T follicular helper cell (primary cell): ENCODE measurements at regions not wholly inside any gene's neighbourhood (a gene's known extent, or its start where the extent isn't known, plus 50 kb on each side); places are given as distances from the start of the nearest gene placed in this dataset.

Experiments
- DNase-seq: peaks from one replicate; pipeline ENCODE4 v3.0.0-alpha.2; 2020; ENCODE audit warnings: low read depth

DNA sequence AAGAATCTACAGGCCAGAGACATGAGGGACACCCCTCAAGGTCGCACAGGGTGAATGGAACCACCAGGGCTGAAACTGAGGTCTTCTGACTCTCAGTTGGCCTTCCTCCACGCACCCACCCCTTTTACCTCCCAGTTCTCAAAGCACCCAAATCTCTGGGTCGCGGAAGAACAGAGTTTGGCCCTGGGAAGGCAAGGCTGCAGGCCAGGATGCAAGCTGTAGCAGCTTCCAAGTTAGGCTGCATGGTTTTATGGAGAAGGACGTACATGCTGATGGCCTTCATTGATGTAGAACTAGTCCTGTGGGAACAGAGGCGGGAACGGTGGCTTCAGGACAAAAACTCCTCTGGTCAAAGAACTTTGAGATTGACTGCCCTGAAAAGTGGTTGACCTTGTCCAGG, 143.5 kb upstream of the B3GAT1 start:
- DNase-seq = no peak

DNA sequence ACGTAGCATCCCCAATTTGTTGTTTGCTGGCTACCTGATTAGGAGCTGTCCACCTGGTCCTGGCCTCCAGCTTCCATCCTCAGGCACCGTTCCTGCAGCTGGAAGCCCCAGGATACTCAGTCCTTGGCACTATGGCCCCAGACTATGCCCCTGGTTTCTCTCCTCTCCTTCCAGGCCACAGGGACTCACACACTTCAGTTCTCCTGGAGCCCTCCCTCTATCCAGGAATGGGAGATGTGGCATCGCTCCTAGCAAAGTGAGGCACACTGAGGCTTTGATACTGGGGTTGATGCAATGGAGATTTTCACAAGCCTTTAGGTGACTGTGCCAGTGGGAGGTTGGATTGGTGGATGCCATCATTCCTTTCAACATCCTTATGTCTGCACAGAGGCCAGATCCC, 142.8 kb upstream of the B3GAT1 start:
- DNase-seq = no peak

GRCh38 chr11:134554106-134554505, 142.1 kb upstream of the B3GAT1 start:
- no peak for DNase-seq

- DNase-seq = no peak
Observed at GRCh38 chr11:134552749-134553148, 140.7 kb upstream of the B3GAT1 start.

DNA sequence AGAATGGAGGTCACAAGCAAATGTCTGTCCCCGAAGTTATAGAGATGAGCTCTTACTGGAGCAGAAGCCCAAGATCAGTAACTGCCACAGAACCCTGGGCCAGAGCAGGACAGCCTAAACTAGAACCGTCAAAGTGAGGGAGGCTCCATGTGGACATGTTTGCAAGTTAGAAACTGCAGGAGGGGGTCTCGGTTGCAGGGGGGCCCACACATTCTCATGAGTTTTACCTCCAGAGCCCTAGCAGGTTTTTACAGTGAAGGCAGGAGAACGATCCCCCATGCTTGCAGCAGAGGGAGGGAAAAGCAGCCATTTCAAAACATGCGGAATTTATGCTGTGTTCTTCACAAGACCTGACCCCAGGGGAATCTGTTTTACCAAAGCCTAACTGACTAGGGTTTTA, 133.5 kb upstream of the B3GAT1 start:
- no peak for DNase-seq

DNA sequence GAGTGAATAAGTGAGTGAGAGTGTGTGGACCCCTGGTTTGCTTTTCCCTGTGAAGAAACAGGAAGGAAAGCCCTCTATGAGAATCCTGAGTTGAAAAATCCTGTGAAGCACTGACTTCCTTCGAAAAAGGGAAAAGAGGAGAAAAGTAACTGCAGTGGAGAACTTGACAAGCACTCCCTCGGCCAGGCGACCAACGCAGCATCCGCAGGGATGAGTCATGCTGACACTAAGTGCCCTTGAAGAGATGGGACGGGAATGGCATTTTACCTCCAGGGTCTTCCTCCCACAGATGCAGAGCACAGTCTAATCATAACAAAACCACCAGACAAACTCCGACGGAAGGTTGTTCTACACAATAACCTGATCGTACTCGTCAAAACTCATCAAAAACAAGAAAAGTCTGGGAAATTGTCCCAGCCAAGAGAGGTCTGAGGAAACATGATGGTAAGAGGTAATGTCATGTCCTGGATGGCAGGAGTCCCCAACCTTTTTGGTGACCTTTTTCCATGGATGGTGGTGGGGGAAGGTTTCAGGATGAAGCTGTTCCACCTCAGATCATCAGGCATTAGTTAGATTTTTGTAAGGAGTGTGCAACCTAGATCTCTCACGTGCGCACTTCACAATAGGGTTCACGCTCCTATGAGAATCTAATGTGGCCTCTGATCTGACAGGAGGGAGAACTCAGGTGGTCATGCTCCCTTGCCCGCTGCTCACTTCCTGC, 132.2 kb upstream of the B3GAT1 start:
- no peak for DNase-seq

DNA sequence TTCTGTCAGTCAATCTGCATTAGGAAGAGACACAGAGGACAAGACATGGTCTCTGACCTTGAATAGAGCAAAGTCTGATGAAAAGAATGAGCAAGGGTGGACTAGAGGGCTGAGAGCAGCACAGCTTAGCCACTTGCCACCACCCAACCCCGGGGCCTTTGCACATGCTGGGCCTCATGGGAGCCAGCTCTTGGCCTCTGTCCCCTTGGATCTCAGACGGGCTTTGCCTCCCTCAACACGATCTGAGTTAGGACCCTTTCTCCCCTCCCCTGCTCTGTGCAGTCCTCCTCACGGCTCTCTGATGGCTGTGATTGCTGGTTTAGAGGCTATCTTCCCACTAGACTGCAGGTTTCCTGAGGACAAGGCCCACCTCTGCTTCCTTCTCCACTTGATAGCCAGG, 131.6 kb upstream of the B3GAT1 start:
- DNase-seq = no peak

- DNase-seq = no peak
Observed at GRCh38 chr11:134543241-134543640, 131.2 kb upstream of the B3GAT1 start.

DNA sequence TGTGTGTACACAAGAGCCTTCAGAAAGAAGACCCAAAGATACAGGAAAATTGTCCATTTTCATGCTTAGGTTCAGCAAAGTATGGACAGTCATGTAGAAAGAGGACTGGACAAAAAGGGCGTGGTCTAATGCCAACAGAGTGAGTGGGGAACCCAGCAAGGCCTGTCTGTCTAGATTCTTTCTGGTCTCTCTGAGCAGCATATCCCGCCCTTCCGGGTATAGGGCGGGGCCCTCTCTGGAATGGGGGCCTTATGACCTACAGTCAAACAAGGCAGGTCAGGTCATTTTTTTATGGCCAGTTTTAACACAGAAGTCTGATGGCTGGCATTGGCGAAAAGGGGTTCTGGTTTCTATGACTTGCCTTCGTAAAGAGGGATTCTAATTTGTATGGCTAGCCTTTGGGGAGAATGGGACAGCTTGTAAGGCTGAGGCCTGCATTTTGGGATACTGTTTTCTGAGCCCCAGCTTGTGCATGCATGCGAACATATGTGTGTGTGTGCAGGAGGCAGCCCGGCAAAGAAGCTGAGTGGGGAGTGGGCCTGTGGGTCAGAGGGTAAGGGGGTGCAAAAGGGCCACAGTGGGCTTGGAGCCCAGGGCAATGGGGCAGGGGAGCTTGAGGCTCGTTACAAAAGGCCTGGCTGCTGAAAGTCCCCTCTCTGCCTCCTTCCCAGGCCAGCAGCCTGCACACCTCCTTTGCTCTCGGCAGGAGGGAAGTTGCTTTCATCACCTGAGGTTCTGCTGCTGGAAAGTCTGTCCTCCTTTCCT, 130.5 kb upstream of the B3GAT1 start:
- no peak for DNase-seq

GRCh38 chr11:134541951-134542350, 129.9 kb upstream of the B3GAT1 start:
- DNase-seq = no peak

DNA sequence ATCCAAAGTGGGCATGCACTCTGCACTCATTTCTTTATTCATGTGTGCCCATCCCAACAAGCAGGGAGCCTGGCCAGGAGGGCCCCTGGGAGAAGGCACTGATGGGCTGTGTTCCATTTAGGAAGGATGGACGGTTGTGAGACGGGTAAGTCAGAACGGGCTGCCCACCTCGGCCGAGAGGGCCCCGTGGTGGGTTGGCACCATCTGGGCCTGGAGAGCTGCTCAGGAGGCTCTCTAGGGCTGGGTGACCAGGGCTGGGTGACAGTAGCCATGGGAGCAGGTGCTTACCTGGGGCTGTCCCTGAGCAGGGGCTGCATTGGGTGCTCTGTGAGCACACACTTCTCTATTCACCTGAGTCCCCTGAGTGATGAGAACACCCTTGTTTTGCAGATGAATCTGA, 129.3 kb upstream of the B3GAT1 start:
- no peak for DNase-seq

GRCh38 chr11:134539285-134539684, 127.2 kb upstream of the B3GAT1 start:
- no peak for DNase-seq

DNA sequence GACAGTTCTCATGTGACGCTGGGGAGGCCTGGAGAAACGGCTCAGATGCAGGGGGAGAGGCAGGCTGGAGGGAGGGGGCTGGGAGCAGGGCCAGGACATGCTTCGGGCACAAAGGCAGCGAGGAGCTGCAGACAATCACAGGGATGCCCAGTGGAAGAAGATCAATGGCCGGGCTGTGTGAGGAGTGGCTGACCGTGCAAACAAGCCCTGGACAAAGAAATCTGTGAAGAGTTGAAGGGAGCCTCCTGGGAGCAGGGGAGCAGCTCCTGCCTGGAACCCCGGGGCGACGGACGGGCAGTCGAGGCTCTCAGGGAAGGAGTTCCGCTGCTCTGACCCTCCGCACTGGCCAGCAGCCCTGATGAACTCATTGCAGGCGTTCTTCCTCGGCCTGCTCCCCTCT, 126.7 kb upstream of the B3GAT1 start:
- no peak for DNase-seq

GRCh38 chr11:134537941-134538340, 125.9 kb upstream of the B3GAT1 start:
- DNase-seq = no peak

DNA sequence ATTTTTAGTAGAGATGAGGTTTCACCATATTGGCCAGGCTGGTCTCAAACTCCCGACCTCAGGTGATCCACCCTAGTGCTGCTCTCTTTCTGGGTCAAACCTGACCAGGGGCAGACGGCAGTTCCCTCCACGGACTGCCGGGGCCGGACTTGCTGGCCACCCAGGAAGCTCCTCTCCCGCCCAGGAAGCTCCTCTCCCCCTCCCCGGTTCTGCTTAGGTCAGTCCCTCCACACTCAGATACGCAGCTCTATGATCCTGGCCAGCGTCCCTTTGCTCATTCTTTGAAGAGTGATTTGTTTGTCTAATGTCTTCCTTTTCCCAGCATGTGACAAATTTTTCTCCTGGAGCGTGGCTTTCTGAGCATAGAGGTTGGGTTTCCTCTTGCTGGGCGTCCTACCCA, 125.3 kb upstream of the B3GAT1 start:
- DNase-seq = no peak

- DNase-seq = no peak
Observed at GRCh38 chr11:134536677-134537076, 124.6 kb upstream of the B3GAT1 start.

GRCh38 chr11:134536219-134536618, 124.2 kb upstream of the B3GAT1 start:
- no peak for DNase-seq

- no peak for DNase-seq
Observed at GRCh38 chr11:134535029-134536025, 123.3 kb upstream of the B3GAT1 start.

DNA sequence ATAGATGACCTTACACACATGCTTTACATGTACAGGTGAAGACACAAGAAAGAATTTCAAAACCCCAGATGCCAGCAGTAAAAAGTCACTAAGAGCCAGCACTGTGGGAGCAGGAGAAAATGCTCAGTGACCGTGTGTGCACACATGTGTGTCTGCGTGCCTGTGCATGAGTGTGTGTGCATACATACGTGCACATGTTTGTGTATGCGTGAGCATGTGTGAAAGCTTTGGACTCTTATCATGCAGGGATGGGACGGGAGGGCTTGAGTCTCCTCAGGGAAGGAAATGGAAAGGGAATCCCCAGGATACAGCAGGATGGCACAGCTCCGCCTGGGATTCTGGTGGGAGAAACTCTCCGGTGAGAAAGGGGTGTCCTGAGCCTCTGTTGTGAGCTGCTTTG, 121.5 kb upstream of the B3GAT1 start:
- DNase-seq = no peak

GRCh38 chr11:134532921-134533421, 120.9 kb upstream of the B3GAT1 start:
- no peak for DNase-seq

DNA sequence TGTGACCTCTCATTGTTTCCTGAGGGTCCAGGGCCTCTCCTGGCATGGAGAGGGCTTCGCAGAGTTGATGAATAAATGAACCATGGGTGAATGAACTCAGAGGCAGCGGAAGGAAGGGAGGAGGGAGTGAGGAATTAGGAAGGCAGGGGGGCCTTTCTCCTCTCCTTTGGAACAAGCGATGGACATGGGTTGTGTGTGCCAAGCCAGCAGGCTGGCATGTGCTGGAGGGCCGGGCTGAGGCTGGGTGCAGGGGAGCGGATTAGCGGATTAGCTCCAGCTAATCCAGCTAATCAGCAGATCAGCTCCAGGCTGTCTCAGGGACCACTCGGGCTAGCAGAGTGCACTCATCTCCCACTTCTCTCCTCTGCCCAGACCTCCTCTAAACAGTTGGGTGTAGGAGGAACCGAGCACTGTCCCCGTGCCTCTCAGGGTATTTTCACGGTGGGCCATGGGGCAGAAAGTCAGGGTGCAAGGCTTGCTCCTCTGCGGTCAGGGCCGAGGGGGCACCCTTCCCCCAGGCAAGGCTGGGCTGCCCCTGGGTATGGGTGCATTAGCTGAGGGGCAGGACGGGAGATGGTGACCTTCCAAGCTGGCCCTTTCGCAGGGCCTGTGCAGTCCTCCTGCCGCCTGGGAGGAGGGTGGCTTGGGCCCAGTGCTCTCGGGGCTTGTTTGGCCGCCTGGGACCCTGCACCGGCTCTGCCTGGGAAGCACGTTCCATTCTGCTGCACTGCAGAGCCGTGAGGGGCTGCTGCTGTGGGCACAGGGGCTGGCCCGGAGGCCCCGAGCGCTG, 120.3 kb upstream of the B3GAT1 start:
- DNase-seq = no peak
